Endodermal cell (in vitro differentiated cells): ENCODE measurements at regions not wholly inside any gene's neighbourhood (a gene's known extent, or its start where the extent isn't known, plus 50 kb on each side); places are given as distances from the start of the nearest gene placed in this dataset.
"Not testable (repeated sequence)": the region's sequence is repeated elsewhere in the genome, so short reads cannot be mapped to it uniquely, and the experiment has no call there.

Experiments used
- DNase-seq: peaks from one replicate; pipeline ENCODE4 v3.0.0-alpha.2; 2017
- H3K27ac ChIP-seq: 2 replicates; pipeline ENCODE4 v1.5.1; 2013; ENCODE audit warnings: mild to moderate bottlenecking, low read depth, low read length, moderate library complexity
- H3K27me3 ChIP-seq: 2 replicates; pipeline ENCODE4 v1.6.1; 2013; ENCODE audit warnings: mild to moderate bottlenecking, low read length, moderate library complexity; ENCODE audit not compliant: insufficient read depth, control insufficient read depth, poor library complexity, severe bottlenecking
- H3K36me3 ChIP-seq: 2 replicates; pipeline ENCODE4 v1.7.0; 2013; ENCODE audit warnings: mild to moderate bottlenecking, low read length, moderate library complexity; ENCODE audit not compliant: control insufficient read depth, insufficient read depth
- H3K4me1 ChIP-seq: one replicate; pipeline ENCODE4 v1.7.0; 2013; ENCODE audit warnings: low read length; ENCODE audit not compliant: control insufficient read depth, insufficient read depth
- H3K4me3 ChIP-seq: 2 replicates; pipeline ENCODE4 v1.5.1; 2013; ENCODE audit warnings: mild to moderate bottlenecking, low read length, moderate library complexity
- H3K9ac ChIP-seq: 2 replicates; pipeline ENCODE4 v1.6.1; 2013; ENCODE audit warnings: mild to moderate bottlenecking, low read length, moderate library complexity; ENCODE audit not compliant: poor library complexity, severe bottlenecking; ENCODE audit errors: extremely low read depth
- H3K9me3 ChIP-seq: 2 replicates; pipeline ENCODE4 v1.6.1; 2013; ENCODE audit warnings: mild to moderate bottlenecking, low read length, moderate library complexity; ENCODE audit not compliant: control insufficient read depth
- H3K27ac Mint-ChIP-seq: 2 replicates; pipeline ENCODE4 v1.8.0; 2020; ENCODE audit warnings: mixed read lengths
- H3K27me3 Mint-ChIP-seq: 2 replicates; pipeline ENCODE4 v1.8.0; 2021; ENCODE audit warnings: mild to moderate bottlenecking, mixed read lengths; ENCODE audit not compliant: insufficient read depth
- H3K36me3 Mint-ChIP-seq: 2 replicates; pipeline ENCODE4 v1.8.0; 2020; ENCODE audit warnings: low read depth, mixed read lengths
- H3K4me1 Mint-ChIP-seq: 2 replicates; pipeline ENCODE4 v1.8.0; 2020; ENCODE audit warnings: mixed read lengths
- H3K4me3 Mint-ChIP-seq: 2 replicates; pipeline ENCODE4 v1.8.0; 2020; ENCODE audit warnings: mild to moderate bottlenecking, moderate library complexity, mixed read lengths
- H3K9me3 Mint-ChIP-seq: 2 replicates; pipeline ENCODE4 v1.8.0; 2020; ENCODE audit warnings: mild to moderate bottlenecking, mixed read lengths
- WGBS, 2 experiments: methylation state at CpG; one replicate each; pipeline versions ENCODE4 v1.1.5 to v1.1.7; 2013; ENCODE audit warnings: missing lambda C conversion rate in 2 of 2, mixed read lengths in 1 of 2; ENCODE audit not compliant: insufficient coverage in 1 of 2, insufficient read length in 1 of 2; 5-methylcytosine and 5-hydroxymethylcytosine counted together
- TF ChIP-seq, protein P1 (sequence below): fragments of 200-600 bp; sonication (generic); conservative IDR thresholded peaks from 2 replicates; pipeline ENCODE4 v1.5.0; 2021; ENCODE audit warnings: antibody characterized with exemption, mild to moderate bottlenecking

DNA sequence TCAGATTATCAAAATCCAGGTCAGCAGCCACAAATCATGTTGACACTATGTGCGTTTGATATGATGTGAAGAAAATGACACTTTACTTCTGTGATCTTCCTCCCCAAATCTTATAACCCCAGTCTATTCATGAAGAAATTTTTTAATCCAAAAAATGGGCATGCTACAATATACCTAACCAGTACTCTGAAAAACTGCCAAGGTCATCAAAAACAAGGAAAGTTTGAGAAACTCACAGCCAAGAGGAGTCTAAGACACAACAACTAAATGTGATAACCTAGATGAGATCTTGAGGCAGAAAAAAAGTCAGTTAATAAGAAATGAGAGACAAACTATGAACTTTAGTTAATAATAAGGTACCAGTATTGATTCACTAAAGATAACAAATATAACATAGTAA is 200.6 kb upstream of the IRAK1BP1 start:
- no peaks in the 10 kb centered on the region for H3K9me3 Mint-ChIP-seq
- H3K4me3 ChIP-seq = no peak overlapping the region
- WGBS, 2 experiments = 100% methylated on average over 1 of the region's 1 CpG; no CpG with 5 or more reads in 1 of the 2 experiments

GRCh38 chr6:78670156-78670555 is 197.2 kb upstream of the IRAK1BP1 start:
- no peaks in the 10 kb centered on the region for H3K4me1 Mint-ChIP-seq
- peaks cover 2% of the 10 kb centered on the region for H3K9me3 ChIP-seq
- WGBS, 2 experiments = 87 to 100% methylated on average over 1 to 2 of the region's 2 CpGs
- H3K9ac ChIP-seq = no peak overlapping the region
- no peak for DNase-seq
- peaks cover 3% of the 10 kb centered on the region for H3K9me3 Mint-ChIP-seq
- no peaks in the 10 kb centered on the region for H3K36me3 Mint-ChIP-seq
- no peaks in the 10 kb centered on the region for H3K27me3 Mint-ChIP-seq
- no peaks in the 10 kb centered on the region for H3K27me3 ChIP-seq
- H3K27ac Mint-ChIP-seq = no peak overlapping the region
- no peak overlapping the region for H3K4me3 Mint-ChIP-seq
- no peaks in the 10 kb centered on the region for H3K4me1 ChIP-seq
- no peak overlapping the region for H3K27ac ChIP-seq
- no peaks in the 10 kb centered on the region for H3K36me3 ChIP-seq
- no peak overlapping the region for H3K4me3 ChIP-seq
- TF ChIP-seq, protein P1, sequence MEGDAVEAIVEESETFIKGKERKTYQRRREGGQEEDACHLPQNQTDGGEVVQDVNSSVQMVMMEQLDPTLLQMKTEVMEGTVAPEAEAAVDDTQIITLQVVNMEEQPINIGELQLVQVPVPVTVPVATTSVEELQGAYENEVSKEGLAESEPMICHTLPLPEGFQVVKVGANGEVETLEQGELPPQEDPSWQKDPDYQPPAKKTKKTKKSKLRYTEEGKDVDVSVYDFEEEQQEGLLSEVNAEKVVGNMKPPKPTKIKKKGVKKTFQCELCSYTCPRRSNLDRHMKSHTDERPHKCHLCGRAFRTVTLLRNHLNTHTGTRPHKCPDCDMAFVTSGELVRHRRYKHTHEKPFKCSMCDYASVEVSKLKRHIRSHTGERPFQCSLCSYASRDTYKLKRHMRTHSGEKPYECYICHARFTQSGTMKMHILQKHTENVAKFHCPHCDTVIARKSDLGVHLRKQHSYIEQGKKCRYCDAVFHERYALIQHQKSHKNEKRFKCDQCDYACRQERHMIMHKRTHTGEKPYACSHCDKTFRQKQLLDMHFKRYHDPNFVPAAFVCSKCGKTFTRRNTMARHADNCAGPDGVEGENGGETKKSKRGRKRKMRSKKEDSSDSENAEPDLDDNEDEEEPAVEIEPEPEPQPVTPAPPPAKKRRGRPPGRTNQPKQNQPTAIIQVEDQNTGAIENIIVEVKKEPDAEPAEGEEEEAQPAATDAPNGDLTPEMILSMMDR = no peak

More for the DNA sequence above, 200.6 kb upstream of the IRAK1BP1 start:
- Histone ChIP-seq H3K27me3 (no peaks in the 10 kb centered on the region), H3K27ac (no peak overlapping the region), H3K36me3 (no peaks in the 10 kb centered on the region), H3K9me3 (no peaks in the 10 kb centered on the region), H3K9ac (no peak overlapping the region), H3K4me1 (no peaks in the 10 kb centered on the region)
- no peak overlapping the region for H3K27ac Mint-ChIP-seq
- H3K4me3 Mint-ChIP-seq = no peak overlapping the region
- H3K4me1 Mint-ChIP-seq = no peaks in the 10 kb centered on the region
- no peak for DNase-seq
- H3K36me3 Mint-ChIP-seq = no peaks in the 10 kb centered on the region
- TF ChIP-seq, protein P1 = no peak
- no peaks in the 10 kb centered on the region for H3K27me3 Mint-ChIP-seq

GRCh38 chr6:78670802-78671201 is 196.5 kb upstream of the IRAK1BP1 start:
- peak overlapping the region; percentile 2 for H3K27ac Mint-ChIP-seq
- TF ChIP-seq, protein P1 = no peak

GRCh38 chr6:78676069-78677007 is 191.0 kb upstream of the IRAK1BP1 start:
- not testable (repeated sequence) for H3K4me1 ChIP-seq, H3K27ac ChIP-seq, H3K27ac Mint-ChIP-seq, H3K9ac ChIP-seq, DNase-seq, H3K27me3 Mint-ChIP-seq, H3K4me1 Mint-ChIP-seq, H3K36me3 ChIP-seq, H3K36me3 Mint-ChIP-seq, H3K27me3 ChIP-seq, H3K4me3 ChIP-seq, H3K4me3 Mint-ChIP-seq
- H3K9me3 Mint-ChIP-seq = peaks cover 32% of the 10 kb centered on the region
- H3K9me3 ChIP-seq = peaks cover 11% of the 10 kb centered on the region
- 93 to 95% methylated on average over 15 of the region's 15 CpGs for WGBS, 2 experiments

More at GRCh38 chr6:78670802-78671201, 196.5 kb upstream of the IRAK1BP1 start:
- Histone ChIP-seq H3K27me3 (no peaks in the 10 kb centered on the region), H3K4me1 (no peaks in the 10 kb centered on the region), H3K27ac (no peak overlapping the region), H3K4me3 (no peak overlapping the region), H3K9me3 (peaks cover 8% of the 10 kb centered on the region), H3K9ac (no peak overlapping the region), H3K36me3 (no peaks in the 10 kb centered on the region)
- Mint-ChIP-seq H3K27me3 (no peaks in the 10 kb centered on the region), H3K9me3 (peaks cover 10% of the 10 kb centered on the region), H3K4me1 (no peaks in the 10 kb centered on the region), H3K4me3 (no peak overlapping the region), H3K36me3 (no peaks in the 10 kb centered on the region)
- 92% methylated on average over 1 of the region's 2 CpGs; no CpG with 5 or more reads in 1 of the 2 experiments for WGBS, 2 experiments
- no peak for DNase-seq
